Erythroblast (primary cell): ENCODE measurements at regions not wholly inside any gene's neighbourhood (a gene's known extent, or its start where the extent isn't known, plus 50 kb on each side); places are given as distances from the start of the nearest gene placed in this dataset.

Experiments
- GATA1 ChIP-seq: IDR thresholded peaks from 2 replicates; pipeline ENCODE4 v1.6.1; 2011; ENCODE audit warnings: low read depth, mild to moderate bottlenecking, control low read depth, low read length, moderate library complexity
- POLR2A ChIP-seq: IDR thresholded peaks from 2 replicates; pipeline ENCODE4 v1.6.1; 2011; ENCODE audit warnings: mild to moderate bottlenecking, low read length

GRCh38 chr10:78966182-78966787 is 102.5 kb upstream of the ZMIZ1 start:
- TF ChIP-seq POLR2A (no peak), GATA1 (no peak)
